HUES48 (cell line): ENCODE measurements at regions not wholly inside any gene's neighbourhood (a gene's known extent, or its start where the extent isn't known, plus 50 kb on each side); places are given as distances from the start of the nearest gene placed in this dataset.

ENCODE experiments used
- H3K27ac ChIP-seq: one replicate; pipeline ENCODE4 v1.7.0; 2013; ENCODE audit warnings: low read depth, low read length, inconsistent platforms
- H3K27me3 ChIP-seq: 2 replicates; pipeline ENCODE4 v1.6.1; 2013; ENCODE audit warnings: mild to moderate bottlenecking, low read length; ENCODE audit not compliant: control insufficient read depth, insufficient read depth
- H3K36me3 ChIP-seq: 2 replicates; pipeline ENCODE4 v1.6.1; 2013; ENCODE audit warnings: low read length; ENCODE audit not compliant: control insufficient read depth, insufficient read depth
- H3K4me1 ChIP-seq: 2 replicates; pipeline ENCODE4 v1.6.1; 2013; ENCODE audit warnings: mild to moderate bottlenecking, low read length; ENCODE audit not compliant: control insufficient read depth, insufficient read depth
- H3K4me3 ChIP-seq: 2 replicates; pipeline ENCODE4 v1.5.1; 2013; ENCODE audit warnings: mild to moderate bottlenecking, low read depth, low read length
- H3K9ac ChIP-seq: 2 replicates; pipeline ENCODE4 v1.6.1; 2013; ENCODE audit warnings: mild to moderate bottlenecking, low read depth, low read length, moderate library complexity
- H3K9me3 ChIP-seq: 2 replicates; pipeline ENCODE4 v1.6.1; 2013; ENCODE audit warnings: low read length; ENCODE audit not compliant: control insufficient read depth, insufficient read depth

GRCh38 chr5:165627548-165628170 is 2122.2 kb downstream of the MAT2B start:
- H3K27ac ChIP-seq = no peak overlapping the region
- H3K36me3 ChIP-seq = no peaks in the 10 kb centered on the region

GRCh38 chr5:165630261-165630778 is 2124.9 kb downstream of the MAT2B start:
- Histone ChIP-seq H3K27me3 (no peaks in the 10 kb centered on the region), H3K27ac (no peak overlapping the region), H3K9me3 (no peaks in the 10 kb centered on the region), H3K9ac (no peak overlapping the region), H3K4me1 (peaks cover 25% of the 10 kb centered on the region), H3K4me3 (no peak overlapping the region), H3K36me3 (no peaks in the 10 kb centered on the region)

More at GRCh38 chr5:165627548-165628170, 2122.2 kb downstream of the MAT2B start:
- Histone ChIP-seq H3K27me3 (no peaks in the 10 kb centered on the region), H3K4me3 (no peak overlapping the region), H3K9ac (no peak overlapping the region), H3K9me3 (no peaks in the 10 kb centered on the region), H3K4me1 (peaks cover 11% of the 10 kb centered on the region)

GRCh38 chr5:165631235-165631634 is 2125.8 kb downstream of the MAT2B start:
- H3K9ac ChIP-seq = no peak overlapping the region
- no peaks in the 10 kb centered on the region for H3K9me3 ChIP-seq
- H3K27me3 ChIP-seq = no peaks in the 10 kb centered on the region
- no peak overlapping the region for H3K4me3 ChIP-seq
- H3K4me1 ChIP-seq = peaks cover 33% of the 10 kb centered on the region
- no peaks in the 10 kb centered on the region for H3K36me3 ChIP-seq
- H3K27ac ChIP-seq = no peak overlapping the region

- H3K4me1 ChIP-seq = peaks cover 7% of the 10 kb centered on the region; the same call in 1 of the 2 replicates
- no peaks in the 10 kb centered on the region for H3K27me3 ChIP-seq
- no peaks in the 10 kb centered on the region for H3K36me3 ChIP-seq
- no peak overlapping the region for H3K4me3 ChIP-seq
- no peaks in the 10 kb centered on the region for H3K9me3 ChIP-seq
- H3K9ac ChIP-seq = no peak overlapping the region
- H3K27ac ChIP-seq = no peak overlapping the region
Measured at GRCh38 chr5:165642366-165642765, 2136.9 kb downstream of the MAT2B start.

- Histone ChIP-seq H3K36me3 (no peaks in the 10 kb centered on the region), H3K27ac (no peak overlapping the region)
Measured at GRCh38 chr5:165665735-165666400, 2160.4 kb downstream of the MAT2B start.

GRCh38 chr5:165673499-165673898 is 2168.1 kb downstream of the MAT2B start:
- H3K9me3 ChIP-seq = no peaks in the 10 kb centered on the region
- no peak overlapping the region for H3K9ac ChIP-seq
- H3K27ac ChIP-seq = no peak overlapping the region
- H3K4me3 ChIP-seq = no peak overlapping the region
- H3K27me3 ChIP-seq = no peaks in the 10 kb centered on the region
- H3K36me3 ChIP-seq = no peaks in the 10 kb centered on the region
- H3K4me1 ChIP-seq = no peaks in the 10 kb centered on the region

More at GRCh38 chr5:165665735-165666400, 2160.4 kb downstream of the MAT2B start:
- Histone ChIP-seq H3K9ac (no peak overlapping the region), H3K4me1 (no peaks in the 10 kb centered on the region), H3K9me3 (no peaks in the 10 kb centered on the region), H3K27me3 (no peaks in the 10 kb centered on the region), H3K4me3 (no peak overlapping the region)

GRCh38 chr5:165695796-165696195 is 2190.4 kb downstream of the MAT2B start:
- Histone ChIP-seq H3K9ac (no peak overlapping the region), H3K4me1 (no peaks in the 10 kb centered on the region), H3K36me3 (no peaks in the 10 kb centered on the region), H3K27ac (no peak overlapping the region), H3K9me3 (no peaks in the 10 kb centered on the region), H3K27me3 (no peaks in the 10 kb centered on the region), H3K4me3 (no peak overlapping the region)

- Histone ChIP-seq H3K4me3 (no peak overlapping the region), H3K27ac (no peak overlapping the region), H3K27me3 (no peaks in the 10 kb centered on the region), H3K36me3 (no peaks in the 10 kb centered on the region), H3K4me1 (no peaks in the 10 kb centered on the region), H3K9ac (no peak overlapping the region), H3K9me3 (no peaks in the 10 kb centered on the region)
Measured at GRCh38 chr5:165705960-165706359, 2200.5 kb downstream of the MAT2B start.

- H3K9me3 ChIP-seq = no peaks in the 10 kb centered on the region
- H3K27me3 ChIP-seq = no peaks in the 10 kb centered on the region
- no peak overlapping the region for H3K9ac ChIP-seq
- no peaks in the 10 kb centered on the region for H3K36me3 ChIP-seq
- H3K4me3 ChIP-seq = no peak overlapping the region
- no peak overlapping the region for H3K27ac ChIP-seq
- H3K4me1 ChIP-seq = no peaks in the 10 kb centered on the region
Measured at GRCh38 chr5:165712011-165712410, 2206.6 kb downstream of the MAT2B start.

GRCh38 chr5:165714598-165714997 is 2209.2 kb downstream of the MAT2B start:
- Histone ChIP-seq H3K36me3 (no peaks in the 10 kb centered on the region), H3K4me3 (no peak overlapping the region), H3K27ac (no peak overlapping the region), H3K27me3 (no peaks in the 10 kb centered on the region), H3K9me3 (no peaks in the 10 kb centered on the region), H3K9ac (no peak overlapping the region), H3K4me1 (no peaks in the 10 kb centered on the region)

GRCh38 chr5:165720901-165721300 is 2215.5 kb downstream of the MAT2B start:
- Histone ChIP-seq H3K4me1 (peaks cover 4% of the 10 kb centered on the region), H3K27me3 (no peaks in the 10 kb centered on the region), H3K9ac (no peak overlapping the region), H3K36me3 (no peaks in the 10 kb centered on the region), H3K9me3 (no peaks in the 10 kb centered on the region), H3K27ac (no peak overlapping the region), H3K4me3 (no peak overlapping the region)
